ENCODE measurements at regions not wholly inside any gene's neighbourhood (a gene's known extent, or its start where the extent isn't known, plus 50 kb on each side); places are given as distances from the start of the nearest gene placed in this dataset.

GRCh38 chr9:109705515-109705914, 74.5 kb upstream of the PALM2AKAP2 start:
- Histone ChIP-seq H3K36me3 (ENCODE audit: control insufficient read depth, insufficient read depth, low read length) (no peaks in the 10 kb centered on the region), H3K9ac (ENCODE audit: extremely low read depth, low read length, poor library complexity, severe bottlenecking) (no peak overlapping the region), H3K27me3 (ENCODE audit: control insufficient read depth, insufficient read depth, low read length, poor library complexity, severe bottlenecking) (no peaks in the 10 kb centered on the region), H3K9me3 (ENCODE audit: control insufficient read depth, low read length) (no peaks in the 10 kb centered on the region), H3K4me1 (ENCODE audit: control insufficient read depth, insufficient read depth, low read length) (no peaks in the 10 kb centered on the region), H3K27ac (ENCODE audit: low read depth, low read length) (no peak overlapping the region), H3K4me3 (ENCODE audit: low read length) (no peak overlapping the region)
- peak; percentile 54 for TF ChIP-seq CTCF (conservative IDR thresholded peaks at IDR 0.05)
- Mint-ChIP-seq H3K4me3 (no peak overlapping the region), H3K9me3 (no peaks in the 10 kb centered on the region), H3K36me3 (ENCODE audit: low read depth) (no peaks in the 10 kb centered on the region), H3K4me1 (no peaks in the 10 kb centered on the region), H3K27me3 (ENCODE audit: insufficient read depth) (peaks cover 4% of the 10 kb centered on the region), H3K27ac (no peak overlapping the region)
- DNase-seq, result no peak

- no peaks in the 10 kb centered on the region for H3K4me1 Mint-ChIP-seq
- H3K27me3 Mint-ChIP-seq (ENCODE audit: insufficient read depth), result peaks cover 4% of the 10 kb centered on the region
- no peak for DNase-seq
- no peaks in the 10 kb centered on the region for H3K36me3 Mint-ChIP-seq (ENCODE audit: low read depth)
- TF ChIP-seq CTCF (conservative IDR thresholded peaks at IDR 0.05), result no peak
- no peak overlapping the region for H3K4me3 Mint-ChIP-seq
- H3K27me3 ChIP-seq (ENCODE audit: control insufficient read depth, insufficient read depth, low read length, poor library complexity, severe bottlenecking), result no peaks in the 10 kb centered on the region
- H3K27ac Mint-ChIP-seq, result no peak overlapping the region
- no peaks in the 10 kb centered on the region for H3K9me3 Mint-ChIP-seq
- no peaks in the 10 kb centered on the region for H3K9me3 ChIP-seq (ENCODE audit: control insufficient read depth, low read length)
- H3K4me3 ChIP-seq (ENCODE audit: low read length), result no peak overlapping the region
- no peaks in the 10 kb centered on the region for H3K4me1 ChIP-seq (ENCODE audit: control insufficient read depth, insufficient read depth, low read length)
- no peak overlapping the region for H3K27ac ChIP-seq (ENCODE audit: low read depth, low read length)
- WGBS, 2 experiments (ENCODE audit: insufficient coverage in 1 of 2, insufficient read length in 1 of 2), result 91 to 96% methylated on average over 3 of the region's 3 CpGs
- H3K9ac ChIP-seq (ENCODE audit: extremely low read depth, low read length, poor library complexity, severe bottlenecking), result no peak overlapping the region
- no peaks in the 10 kb centered on the region for H3K36me3 ChIP-seq (ENCODE audit: control insufficient read depth, insufficient read depth, low read length)
Observed at GRCh38 chr9:109707355-109707754, 72.6 kb upstream of the PALM2AKAP2 start.

- TF ChIP-seq CTCF (conservative IDR thresholded peaks at IDR 0.05), result no peak
- H3K9me3 ChIP-seq (ENCODE audit: control insufficient read depth, low read length), result no peaks in the 10 kb centered on the region
- H3K36me3 ChIP-seq (ENCODE audit: control insufficient read depth, insufficient read depth, low read length), result no peaks in the 10 kb centered on the region
- no peak overlapping the region for H3K27ac ChIP-seq (ENCODE audit: low read depth, low read length)
- Mint-ChIP-seq H3K27me3 (ENCODE audit: insufficient read depth) (peaks cover 4% of the 10 kb centered on the region), H3K9me3 (no peaks in the 10 kb centered on the region), H3K27ac (no peak overlapping the region), H3K4me1 (no peaks in the 10 kb centered on the region), H3K4me3 (no peak overlapping the region), H3K36me3 (ENCODE audit: low read depth) (no peaks in the 10 kb centered on the region)
- no peaks in the 10 kb centered on the region for H3K4me1 ChIP-seq (ENCODE audit: control insufficient read depth, insufficient read depth, low read length)
- H3K4me3 ChIP-seq (ENCODE audit: low read length), result no peak overlapping the region
- H3K9ac ChIP-seq (ENCODE audit: extremely low read depth, low read length, poor library complexity, severe bottlenecking), result no peak overlapping the region
- no peak for DNase-seq
- 89 to 94% methylated on average over 3 to 4 of the region's 4 CpGs for WGBS, 2 experiments (ENCODE audit: insufficient coverage in 1 of 2, insufficient read length in 1 of 2)
- no peaks in the 10 kb centered on the region for H3K27me3 ChIP-seq (ENCODE audit: control insufficient read depth, insufficient read depth, low read length, poor library complexity, severe bottlenecking)
Observed at GRCh38 chr9:109708451-109708945, 71.5 kb upstream of the PALM2AKAP2 start.
